ENCODE measurements at regions not wholly inside any gene's neighbourhood (a gene's known extent, or its start where the extent isn't known, plus 50 kb on each side); places are given as distances from the start of the nearest gene placed in this dataset.

DNA sequence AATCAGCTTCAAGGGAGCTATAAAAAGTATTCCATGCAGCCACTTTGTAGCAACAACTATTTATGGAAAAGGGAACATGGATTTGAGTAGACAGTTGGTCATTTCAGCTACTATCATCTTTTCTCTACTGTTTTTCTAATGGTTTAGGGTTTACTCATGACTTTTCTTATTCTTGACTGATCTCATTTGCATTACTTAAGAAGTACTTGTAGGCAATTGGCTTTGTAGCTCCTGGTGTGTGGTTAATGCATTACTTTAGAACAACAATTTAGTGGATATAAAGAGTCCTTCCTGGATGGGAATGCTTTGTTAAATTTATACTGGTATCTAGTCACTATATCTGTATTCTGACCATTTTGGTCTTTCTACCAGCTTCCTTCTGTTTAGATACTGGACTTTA lies 59.8 kb upstream of the NTRK2 start:
- TF ChIP-seq, protein P1, sequence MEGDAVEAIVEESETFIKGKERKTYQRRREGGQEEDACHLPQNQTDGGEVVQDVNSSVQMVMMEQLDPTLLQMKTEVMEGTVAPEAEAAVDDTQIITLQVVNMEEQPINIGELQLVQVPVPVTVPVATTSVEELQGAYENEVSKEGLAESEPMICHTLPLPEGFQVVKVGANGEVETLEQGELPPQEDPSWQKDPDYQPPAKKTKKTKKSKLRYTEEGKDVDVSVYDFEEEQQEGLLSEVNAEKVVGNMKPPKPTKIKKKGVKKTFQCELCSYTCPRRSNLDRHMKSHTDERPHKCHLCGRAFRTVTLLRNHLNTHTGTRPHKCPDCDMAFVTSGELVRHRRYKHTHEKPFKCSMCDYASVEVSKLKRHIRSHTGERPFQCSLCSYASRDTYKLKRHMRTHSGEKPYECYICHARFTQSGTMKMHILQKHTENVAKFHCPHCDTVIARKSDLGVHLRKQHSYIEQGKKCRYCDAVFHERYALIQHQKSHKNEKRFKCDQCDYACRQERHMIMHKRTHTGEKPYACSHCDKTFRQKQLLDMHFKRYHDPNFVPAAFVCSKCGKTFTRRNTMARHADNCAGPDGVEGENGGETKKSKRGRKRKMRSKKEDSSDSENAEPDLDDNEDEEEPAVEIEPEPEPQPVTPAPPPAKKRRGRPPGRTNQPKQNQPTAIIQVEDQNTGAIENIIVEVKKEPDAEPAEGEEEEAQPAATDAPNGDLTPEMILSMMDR (IDR thresholded peaks at IDR 0.05; ENCODE audit: low read length), result no peak
- no peak for TF ChIP-seq EZH2 (IDR thresholded peaks at IDR 0.05; ENCODE audit: borderline replicate concordance, low read length)

Data from OCI-LY1 (cell line).